Left forelimb (tissue), 1 donor: ENCODE measurements at regions not wholly inside any gene's neighbourhood (a gene's known extent, or its start where the extent isn't known, plus 50 kb on each side); places are given as distances from the start of the nearest gene placed in this dataset.

Source experiments
- DNase-seq: peaks from one replicate; pipeline ENCODE4 v3.0.0-alpha.2; 2018; ENCODE audit warnings: low spot score

DNA sequence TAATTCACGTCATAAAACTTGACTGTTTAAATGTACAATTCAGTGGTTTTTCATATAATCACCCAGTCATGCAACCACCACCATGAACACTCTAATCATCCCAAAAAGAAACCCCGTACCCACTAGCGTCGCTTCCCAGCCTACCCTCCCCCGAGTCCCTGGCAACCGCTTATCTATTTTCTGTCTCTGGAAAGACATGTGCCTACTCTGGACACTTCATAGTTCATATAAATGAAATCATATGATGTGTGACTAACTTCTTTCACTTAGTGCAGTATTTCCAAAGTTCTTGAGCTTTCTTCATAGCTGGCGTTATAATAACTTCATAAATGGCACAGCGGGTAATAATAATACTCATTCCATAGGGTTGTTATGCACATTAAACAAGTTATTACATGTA, 215.2 kb downstream of the MYLK4 start:
- DNase-seq, result no peak

DNA sequence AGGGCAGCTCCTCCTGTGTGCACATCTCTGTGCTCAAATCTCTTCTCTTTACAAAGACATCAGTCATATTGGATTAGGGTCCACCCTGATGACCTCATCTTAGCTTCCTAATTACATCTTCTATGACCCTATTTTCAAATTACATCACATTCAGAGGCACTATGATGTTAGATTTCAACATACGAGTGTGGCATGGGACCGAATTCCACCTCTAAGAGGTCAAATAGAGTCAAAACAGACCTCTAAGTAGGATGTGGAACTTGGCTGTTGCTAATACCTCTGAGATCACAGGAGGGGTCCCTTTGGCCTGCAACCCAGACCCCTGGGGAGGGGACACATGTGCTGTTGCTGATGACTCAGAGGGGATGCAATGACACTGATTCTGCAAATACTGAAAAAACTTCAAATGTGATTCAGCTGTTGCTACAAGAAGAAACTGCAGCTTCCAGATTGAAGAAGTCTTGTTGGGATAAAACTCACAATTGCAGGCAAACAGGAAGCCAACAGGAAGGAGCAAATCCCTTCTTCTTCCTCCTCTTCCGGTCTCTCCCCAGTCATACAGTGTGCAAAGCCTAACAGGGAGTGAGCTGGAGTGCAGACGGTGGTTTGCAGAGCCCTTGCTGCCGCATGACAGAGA, 216.2 kb downstream of the MYLK4 start:
- no peak for DNase-seq

DNA sequence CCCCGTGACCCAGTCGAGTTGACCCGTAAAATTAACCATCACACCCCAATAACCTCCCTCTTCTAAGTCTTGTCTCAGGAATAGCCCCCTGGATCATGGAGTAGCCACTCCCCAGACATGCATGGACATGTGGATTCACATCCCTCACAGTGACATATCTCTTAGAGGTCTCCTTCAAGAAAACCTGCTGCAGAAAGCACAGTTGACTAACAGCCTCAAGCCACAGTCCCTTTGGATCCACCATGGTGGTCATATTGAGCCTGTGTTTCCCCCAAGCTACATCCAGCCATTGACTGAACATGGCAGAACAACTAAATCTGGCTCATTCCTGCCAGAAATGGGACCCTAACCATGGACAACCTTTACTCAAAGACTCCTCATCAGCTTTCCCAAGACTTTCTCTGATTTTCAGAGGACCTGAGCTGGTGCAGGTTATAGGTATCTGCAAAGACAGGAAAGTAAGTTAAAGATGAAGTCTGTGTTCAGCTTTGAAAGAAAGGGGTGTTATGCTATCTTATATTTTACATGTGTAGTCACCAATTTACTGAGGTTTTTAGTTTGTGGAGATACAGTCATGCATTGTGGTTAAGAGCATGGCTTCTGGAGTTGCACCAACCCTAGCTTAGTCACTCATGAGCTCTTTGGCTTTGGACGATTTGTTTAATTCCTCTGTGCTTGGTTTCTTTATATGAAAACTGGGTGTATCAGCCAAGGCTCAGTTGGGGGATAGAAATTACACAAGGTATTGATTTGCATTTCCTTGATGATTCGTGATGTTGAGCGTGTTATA, 219.1 kb downstream of the MYLK4 start:
- DNase-seq, result no peak

DNA sequence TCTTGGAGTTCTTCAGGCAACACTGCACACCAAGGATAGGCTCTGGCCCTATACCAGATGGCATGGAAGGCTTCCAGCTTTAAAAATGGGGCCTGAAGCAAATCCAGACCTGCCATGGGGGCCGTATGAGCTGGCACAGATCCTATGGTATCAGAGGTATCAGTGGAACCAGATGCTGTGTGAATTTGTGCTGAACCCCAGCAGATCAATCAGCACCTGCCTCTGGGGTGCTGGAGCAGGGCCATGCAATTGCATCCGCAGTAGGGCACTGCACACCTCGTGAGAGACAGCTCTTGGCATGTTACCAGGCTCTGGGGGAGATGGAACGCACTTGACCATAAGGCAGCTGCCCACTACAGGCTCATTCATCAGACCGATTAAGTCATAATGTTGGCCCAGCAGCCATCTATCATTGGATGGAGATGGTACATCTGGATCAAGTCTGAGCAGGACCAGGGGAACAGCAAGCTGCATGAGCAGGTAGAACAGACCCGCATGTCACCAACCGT, 221.5 kb downstream of the MYLK4 start:
- DNase-seq, result no peak

DNA sequence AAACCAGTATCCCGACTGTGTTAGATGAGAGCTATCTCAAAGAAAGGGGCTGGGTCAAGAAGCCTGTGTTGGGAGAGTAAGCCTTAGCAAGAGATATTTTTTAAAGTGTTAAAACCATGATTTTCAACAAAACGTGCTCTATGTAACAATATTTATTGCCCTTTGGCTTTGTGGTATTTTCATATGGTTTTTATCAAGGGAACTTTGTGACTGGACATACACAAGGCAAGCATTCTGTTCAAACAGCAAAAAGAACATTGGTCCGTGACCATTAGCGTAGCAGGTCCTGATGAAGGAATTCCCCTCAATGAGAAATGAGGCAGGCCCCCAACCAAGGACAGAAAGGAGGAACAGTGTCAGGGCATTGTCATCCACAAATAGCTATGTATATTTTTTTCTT, 222.6 kb downstream of the MYLK4 start:
- DNase-seq, result no peak

DNA sequence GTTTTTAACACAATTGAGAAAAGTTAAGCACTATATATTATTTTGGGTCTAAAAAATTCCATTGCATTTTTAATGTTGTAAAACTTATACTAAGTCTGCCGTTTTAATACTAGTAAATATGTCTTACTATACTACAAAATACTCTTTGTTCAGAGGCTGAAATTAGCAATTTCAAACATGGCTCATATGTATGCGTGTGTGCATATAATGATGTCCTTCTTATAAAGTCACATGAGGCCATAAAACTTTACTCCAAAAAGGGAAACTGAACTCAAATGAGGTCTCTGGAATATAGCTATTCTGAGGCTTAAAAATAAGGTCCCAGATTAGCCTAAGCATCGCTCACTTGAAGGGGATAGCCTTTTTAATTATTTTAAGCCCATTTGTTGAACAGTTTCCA, 224.0 kb downstream of the MYLK4 start:
- DNase-seq, result no peak

DNA sequence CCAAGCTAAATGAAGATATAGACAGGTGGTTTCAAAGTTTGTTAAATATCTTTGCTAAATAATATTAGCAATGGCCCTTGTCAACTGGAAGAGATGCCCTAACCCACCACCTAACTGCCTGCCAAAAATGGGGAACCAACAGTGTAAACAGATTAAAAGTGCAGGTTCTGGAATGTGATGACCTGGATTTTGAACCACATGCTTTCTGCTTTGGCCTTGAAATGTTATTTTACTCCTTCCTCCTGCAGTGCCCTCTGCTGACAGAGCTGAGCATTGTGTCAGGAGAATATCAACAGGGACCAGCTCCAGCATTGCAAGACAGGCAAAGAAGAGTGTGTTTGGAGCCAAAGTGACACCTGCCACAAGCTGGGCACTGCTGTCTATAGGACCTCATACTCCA, 226.6 kb downstream of the MYLK4 start:
- no peak for DNase-seq

DNA sequence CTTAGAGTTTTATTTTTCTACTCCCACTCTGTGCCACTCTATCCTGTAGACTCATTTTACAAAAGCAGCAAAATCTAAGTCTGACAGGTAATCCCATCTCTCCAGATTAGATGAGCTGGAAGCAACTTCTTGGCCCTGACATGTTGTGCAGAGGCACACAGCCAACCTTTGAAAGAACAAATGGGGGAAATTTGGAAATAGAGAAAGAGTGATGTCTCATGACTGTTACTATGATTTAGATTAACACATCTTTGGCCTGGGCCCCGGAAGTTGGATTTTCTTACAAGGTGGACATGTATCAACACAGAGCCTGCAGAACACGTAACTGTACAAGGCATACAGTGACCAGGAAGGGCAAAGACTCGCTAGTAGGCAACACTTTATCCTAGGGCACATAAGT, 227.7 kb downstream of the MYLK4 start:
- DNase-seq, result no peak

DNA sequence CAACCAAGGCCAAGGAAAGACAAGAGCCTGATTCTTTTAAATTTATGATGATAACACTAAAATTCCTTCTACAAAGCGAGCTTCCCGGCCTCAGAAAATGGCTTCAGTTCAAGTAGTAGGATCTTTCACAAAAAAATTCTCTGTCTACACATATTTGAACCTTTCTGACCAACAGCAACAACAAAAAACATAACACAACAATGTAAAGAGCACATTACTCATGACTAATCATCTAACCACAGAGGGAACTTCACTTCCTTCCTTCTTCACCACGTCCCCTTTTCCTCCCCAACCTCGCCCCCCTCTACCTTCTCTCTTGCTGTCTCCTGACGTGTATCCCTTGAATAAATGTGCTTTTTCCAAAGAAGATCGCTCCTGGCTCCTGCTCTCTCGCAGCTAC, 228.2 kb downstream of the MYLK4 start:
- DNase-seq, result no peak

DNA sequence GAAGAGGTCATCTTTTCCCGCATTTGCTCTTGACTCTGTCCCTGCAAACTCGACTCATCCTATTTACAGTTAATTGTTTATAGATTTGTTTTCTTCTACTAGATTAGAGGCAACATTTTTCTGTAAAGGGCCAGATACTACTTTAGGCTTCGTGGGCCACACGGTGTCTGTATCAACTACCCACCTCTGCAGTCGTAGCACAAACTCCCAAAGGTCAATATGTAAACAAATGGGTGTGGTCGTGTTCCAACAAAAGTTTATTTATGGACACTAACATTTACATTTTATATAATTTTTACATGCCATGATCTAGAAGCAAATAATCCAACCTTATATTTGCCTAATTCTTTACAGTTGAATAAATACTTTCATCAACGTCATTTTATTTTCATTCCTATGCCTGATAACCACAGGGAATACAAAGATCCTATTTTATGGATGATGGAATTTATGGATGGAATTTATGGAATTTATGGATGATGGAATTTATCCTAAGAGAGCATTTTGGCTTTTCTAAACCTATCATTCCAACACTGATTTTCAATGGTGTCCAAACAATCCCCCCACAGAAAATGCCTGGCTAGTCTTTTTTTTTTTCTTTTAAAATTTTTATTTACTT, 232.8 kb downstream of the MYLK4 start:
- DNase-seq, result no peak

DNA sequence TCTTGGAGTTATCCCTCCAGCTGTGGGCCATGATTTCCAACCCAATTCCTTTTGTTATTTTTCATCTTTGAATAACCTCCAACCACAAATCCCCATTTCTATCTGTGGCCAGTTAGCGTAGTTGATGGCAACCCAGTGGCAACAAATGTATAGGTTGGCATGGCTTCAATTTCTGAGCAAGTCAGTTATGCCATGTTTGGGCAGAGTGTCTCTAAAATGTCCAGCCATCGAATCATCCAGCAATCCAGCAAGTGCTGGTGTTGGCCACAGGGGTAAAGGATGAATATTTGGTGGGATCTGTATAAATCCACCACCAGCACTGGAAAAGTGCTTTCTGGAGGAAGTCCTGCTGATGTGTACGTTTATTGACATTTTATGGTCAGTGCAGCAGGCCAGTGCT, 233.3 kb downstream of the MYLK4 start:
- DNase-seq, result no peak

DNA sequence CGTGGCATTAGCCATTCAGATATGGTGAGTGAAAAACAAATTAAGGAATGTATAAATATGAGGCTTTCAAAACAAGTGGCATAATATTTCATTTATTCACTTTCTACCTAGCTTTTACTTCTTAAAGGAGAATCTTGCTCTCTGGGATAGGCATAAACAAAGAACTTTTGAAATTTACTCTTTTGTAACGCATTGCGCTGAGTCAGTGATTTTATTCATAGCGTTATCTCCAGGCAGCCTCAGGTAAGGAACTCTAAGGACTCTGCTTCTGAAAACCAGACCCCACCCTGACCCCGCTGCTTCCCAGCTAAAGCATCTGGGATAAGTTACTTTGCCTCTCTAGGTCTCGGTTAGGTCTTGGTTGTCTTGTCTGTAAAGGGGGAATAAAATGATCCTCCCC, 234.7 kb downstream of the MYLK4 start:
- no peak for DNase-seq

DNA sequence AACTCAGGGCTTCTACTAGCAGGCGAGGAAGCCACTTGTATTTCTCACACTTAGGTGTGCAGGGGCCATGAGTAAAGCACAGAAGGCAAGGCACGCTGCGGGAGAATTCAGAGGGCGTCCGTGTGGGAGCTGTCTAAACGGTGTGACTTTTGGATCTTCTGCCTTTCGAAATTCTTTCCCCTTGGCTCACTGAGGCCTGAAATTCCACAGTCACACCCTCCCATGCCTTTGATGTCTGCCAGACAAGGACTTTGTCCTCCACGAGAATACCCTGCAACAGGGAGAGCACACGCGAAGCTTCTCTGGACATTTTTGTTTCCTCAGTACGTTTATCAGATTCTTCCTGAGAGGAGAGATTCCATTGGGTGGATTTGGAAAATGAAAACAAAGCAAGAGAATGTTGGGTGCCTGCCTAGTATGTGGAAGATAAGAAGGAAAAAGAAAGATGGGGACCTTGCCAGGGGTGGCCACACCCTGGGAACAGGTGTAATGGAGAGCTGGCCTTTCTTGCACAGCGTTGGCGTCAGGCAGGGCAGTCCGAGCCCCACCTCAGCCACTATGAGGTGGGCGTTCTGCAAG, 235.7 kb downstream of the MYLK4 start:
- DNase-seq, result no peak

DNA sequence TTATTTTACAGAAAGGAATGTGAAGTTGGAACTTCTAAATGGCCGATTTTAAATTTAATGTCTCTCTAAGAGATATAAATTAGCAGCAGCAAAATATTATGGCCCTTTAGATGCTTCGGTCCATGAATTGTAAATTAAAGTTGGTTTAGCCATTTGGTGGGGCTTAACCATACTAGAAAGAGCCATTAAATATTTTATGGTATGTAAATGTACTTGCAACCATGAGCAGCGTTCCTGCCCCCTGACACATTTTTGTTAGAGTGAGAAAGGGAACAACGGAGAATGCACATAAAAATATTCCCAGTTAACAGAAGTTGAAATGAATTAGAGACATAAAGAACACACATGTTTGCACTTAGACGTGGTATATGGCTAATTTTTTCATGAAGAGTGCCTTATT, 237.9 kb downstream of the MYLK4 start:
- no peak for DNase-seq

DNA sequence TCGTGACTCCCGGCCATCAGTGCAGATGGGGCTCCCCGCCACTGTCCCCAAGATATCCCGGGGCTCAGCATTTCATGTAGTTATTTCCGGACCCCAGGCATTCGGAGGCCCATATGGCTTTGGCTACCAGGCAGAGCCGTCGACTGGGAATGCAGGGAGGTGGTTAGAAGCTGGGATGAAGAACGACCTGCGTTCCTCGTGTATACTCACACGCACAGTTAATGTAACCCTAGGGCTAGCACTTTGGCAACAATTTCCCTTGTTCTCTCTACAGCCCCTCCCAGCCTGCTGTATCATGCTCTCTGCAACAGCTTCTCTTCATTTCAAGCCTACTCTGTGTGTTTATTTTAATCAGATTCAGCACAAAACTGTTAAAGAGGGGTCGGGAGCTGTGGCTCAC, 240.4 kb downstream of the MYLK4 start:
- no peak for DNase-seq

DNA sequence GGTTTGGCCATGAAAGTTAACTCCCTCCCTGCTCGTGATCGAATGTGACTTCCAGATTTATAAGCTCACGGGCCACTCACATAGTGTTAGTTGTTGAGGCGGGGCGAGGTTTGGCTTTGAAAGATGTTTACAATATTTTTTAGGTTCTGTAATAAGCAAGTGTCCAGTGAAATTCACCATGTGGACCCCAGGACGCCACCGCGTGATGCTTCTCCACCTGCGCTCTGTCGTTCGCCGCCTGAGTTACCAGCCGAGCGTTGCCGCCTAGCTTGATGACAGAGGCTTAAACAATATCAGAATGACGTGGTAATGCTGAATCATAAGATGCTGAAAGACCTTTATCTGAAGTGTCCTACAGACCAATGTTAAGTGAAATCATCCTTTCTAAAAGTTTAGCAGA, 241.0 kb downstream of the MYLK4 start:
- no peak for DNase-seq

DNA sequence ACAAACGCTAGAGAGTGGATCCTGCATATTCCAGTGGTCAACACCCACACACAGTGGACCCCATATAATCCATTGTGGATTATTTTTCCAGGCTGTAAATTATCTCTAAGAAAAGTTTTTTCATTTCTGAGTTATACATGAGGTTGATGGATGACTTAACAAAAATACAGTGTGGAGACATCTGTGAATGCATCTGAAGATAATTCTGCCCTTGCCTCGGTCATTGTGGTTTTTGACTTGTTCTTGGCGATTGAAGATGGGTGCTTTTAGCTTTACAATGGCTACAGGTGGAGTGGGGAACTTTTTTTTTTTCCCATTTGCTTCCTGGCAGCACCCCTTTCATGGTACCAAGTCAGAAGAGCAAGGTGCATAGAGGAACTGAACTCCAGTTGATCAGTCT, 242.7 kb downstream of the MYLK4 start:
- DNase-seq, result no peak

DNA sequence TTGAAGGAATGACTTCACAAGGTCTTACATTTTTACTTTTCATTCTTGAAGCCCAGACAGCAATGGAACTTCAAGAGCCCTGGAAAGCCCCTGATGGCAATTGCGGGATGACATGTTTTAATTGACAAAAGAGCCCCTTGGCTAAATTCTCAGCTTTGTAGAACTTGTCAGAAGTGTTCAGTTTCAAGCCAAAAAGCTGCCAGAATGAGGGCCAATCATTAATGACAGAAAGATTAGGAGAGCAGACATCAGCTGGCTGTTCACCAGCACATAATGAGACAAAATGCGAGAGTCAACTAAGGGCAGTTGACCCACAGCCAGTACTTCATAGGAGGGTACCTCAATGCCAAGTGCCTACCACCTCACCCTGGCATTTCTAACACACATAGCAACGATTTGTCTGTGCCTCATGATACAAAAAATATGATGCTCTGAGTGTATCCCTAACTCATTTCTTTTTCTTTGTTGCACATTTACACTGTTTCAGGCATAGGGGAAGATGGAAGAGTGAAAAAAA, 243.1 kb downstream of the MYLK4 start:
- DNase-seq, result no peak

DNA sequence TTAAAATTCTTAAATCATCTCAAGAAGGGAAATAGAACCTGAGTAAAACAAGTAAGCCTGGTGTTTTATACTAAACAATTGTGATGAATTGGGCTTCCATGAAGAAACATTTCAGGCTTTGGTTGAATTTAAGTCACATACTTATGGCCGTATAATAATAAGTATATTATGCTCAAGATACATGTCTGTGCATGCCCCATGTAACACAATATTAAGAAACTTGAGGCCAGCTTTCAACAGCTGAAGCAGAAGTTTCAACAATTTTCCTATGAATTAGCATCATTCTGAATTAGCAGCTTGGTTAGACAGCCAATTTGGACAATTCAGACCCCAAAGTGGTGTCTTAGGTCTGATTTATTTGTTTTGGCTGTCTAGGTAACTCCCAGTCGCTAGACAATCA, 243.7 kb downstream of the MYLK4 start:
- no peak for DNase-seq

DNA sequence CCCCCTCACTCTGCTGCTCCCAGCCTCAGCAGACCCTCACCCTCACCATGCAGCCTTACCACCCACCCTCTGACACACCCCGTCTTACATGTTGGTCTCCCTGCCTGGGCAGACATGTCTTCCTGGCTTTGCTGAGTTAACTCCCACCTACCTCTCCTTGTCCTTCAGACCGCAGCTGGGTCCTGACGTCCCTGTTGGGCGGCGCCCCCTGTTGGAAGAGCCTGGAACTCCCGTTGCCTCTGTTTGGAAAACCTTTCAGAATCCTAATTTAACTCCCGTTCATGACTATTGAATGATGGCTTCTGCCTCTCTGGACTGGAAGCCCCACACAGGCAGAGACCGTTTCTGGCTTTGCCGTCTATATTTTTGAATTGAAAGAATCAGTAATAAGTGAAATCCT, 245.1 kb downstream of the MYLK4 start:
- DNase-seq, result no peak

DNA sequence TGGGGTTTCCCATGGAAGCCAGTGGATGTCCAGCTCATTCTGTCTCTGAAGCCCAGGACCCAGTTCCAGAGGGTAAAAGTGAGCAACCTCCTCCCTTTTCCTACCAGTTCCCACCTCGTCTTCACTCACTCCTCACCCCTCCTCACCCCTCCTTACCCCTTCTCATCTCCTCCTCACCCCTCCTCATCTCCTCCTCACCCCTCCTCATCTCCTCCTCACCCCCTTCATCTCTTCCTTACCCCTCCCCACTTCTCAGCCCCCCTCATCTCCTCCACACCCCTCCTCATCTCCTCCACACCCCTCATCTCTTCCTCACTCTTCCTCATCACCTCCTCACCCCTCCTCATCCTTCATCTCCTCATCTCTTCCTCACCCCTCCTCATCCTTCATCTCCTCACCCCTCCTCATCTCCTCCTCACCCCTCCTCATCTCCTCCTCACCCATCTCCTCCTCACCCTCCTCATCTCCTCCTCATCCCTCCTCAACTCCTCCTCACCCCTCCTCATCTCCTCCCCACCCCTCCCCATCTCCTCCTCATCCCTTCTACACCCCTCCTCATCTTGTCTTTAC, 246.1 kb downstream of the MYLK4 start:
- no peak for DNase-seq

DNA sequence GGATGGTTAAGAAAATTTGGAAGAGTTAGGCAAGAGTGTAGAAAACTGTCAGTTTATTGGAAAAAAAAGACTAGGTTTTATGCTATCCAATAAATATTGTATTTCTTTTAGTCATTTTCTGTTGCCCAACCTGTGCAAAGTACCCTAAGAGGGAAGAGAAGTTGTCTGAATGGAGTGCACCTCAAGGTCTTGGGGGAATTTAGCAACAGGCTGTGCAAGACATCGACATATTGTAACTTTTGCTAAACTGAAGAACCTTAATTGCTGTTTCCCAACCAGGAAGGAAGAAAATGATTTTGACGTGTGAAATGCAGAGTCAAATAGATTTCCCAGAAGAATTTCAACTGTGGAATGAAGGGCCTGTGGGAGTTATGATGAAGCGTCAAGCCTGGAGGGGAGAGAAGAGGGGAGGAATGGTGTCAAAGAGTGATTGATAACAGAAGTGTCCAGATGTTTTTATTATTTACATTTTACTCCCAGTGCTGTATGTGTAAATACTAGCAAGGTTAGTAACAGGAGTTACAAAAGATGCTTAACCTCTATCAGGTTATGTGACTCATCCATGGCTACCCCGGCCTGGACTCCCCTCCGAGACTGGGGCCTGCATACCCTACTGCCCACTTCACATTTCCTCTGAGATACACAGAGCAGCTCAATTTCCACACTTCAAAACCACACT, 246.8 kb downstream of the MYLK4 start:
- DNase-seq, result no peak
